ENCODE measurements at regions not wholly inside any gene's neighbourhood (a gene's known extent, or its start where the extent isn't known, plus 50 kb on each side); places are given as distances from the start of the nearest gene placed in this dataset.

- no peak for TF ChIP-seq GLMP (CRISPR knock-in tag; IDR thresholded peaks at IDR 0.05; ENCODE audit: borderline replicate concordance)
- no peak for TF ChIP-seq MIXL1 (CRISPR knock-in tag; IDR thresholded peaks at IDR 0.05)
Measured at GRCh38 chr1:55888685-55889317, 673.6 kb upstream of the USP24 start (continued).

DNA sequence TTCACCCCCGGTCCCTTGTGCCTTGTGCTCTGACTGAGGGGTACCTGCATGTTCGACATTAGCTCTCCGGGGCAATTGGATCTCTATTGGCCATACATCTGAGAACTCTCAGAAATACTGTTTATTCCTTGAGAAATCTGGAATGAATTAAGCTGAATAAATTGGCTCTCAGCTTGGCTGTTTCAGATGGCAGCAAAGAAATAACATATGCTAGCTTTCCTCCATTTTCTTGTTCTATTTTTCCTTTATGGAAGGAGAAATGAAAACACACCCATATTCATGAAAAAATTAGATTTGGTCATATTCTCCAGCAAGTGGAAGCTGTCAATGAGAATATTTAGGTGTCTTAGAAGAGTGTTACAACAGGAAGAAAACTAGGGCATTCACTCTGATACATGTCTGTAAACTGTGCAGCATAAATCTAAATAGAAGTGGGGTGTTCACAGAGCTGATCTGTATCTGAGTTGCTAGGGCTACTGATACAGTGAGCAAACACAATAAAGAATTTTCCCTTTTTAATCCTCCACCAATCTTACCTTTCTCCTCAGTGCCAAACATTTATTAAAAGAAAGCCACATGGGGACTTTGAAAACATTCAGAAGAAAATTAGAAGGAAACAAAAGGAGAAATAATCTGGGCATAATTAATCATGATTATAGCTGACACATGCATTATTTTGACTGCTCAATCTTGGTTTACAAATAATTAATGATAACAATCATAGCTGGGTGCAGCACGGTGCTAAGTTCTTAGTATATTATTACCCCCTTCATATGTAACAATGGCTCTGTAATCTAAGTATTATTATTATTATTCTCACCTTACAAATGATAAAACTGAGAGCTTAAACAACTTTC lies 671.9 kb upstream of the USP24 start:
- intact Hi-C loops (cut with micrococcal nuclease; ENCODE audit: unreplicated experiment), result no loop called here
- Histone ChIP-seq H3K27ac (ENCODE audit: extremely low read length, insufficient read depth, low read length) (no peak overlapping the region), H2AFZ (ENCODE audit: low read length) (no peak overlapping the region), H3K79me2 (ENCODE audit: insufficient read depth, low read length) (no peaks in the 10 kb centered on the region), H3K9ac (ENCODE audit: insufficient read depth, low read depth, low read length) (no peak overlapping the region), H3K27me3 (ENCODE audit: control insufficient read depth in 1 of 2, insufficient read depth in 2 of 2, low read length in 2 of 2) (no peaks in the 10 kb centered on the region; a peak in 1 of 5 replicates), H4K20me1 (ENCODE audit: insufficient read depth, low read length) (no peaks in the 10 kb centered on the region), H3K4me1 (ENCODE audit: insufficient read depth, low read length) (no peaks in the 10 kb centered on the region), H3K4me3 (replicated peaks in 1 of 3; ENCODE audit: insufficient read depth in 1 of 3, low read depth in 2 of 3, low read length in 3 of 3) (no peak overlapping the region), H3K4me2 (ENCODE audit: low read depth, low read length) (no peak overlapping the region), H3K36me3 (replicated peaks in 1 of 2; ENCODE audit: control insufficient read depth in 1 of 2, insufficient read depth in 2 of 2, low read length in 2 of 2) (no peaks in the 10 kb centered on the region), H3K9me3 (ENCODE audit: low read length) (no peaks in the 10 kb centered on the region)
- in situ Hi-C loops (cut with HindIII; ENCODE audit: extremely low pct_ligation_motif_present, low pct_unique_long_range_greater_than_20kb), result loop anchor here (25.0 kb wide), 1 partner anchor 400 kb away; no protein-coding TSS in a partner anchor
- ATAC-seq, result no peak
- ChIA-PET CTCF (ENCODE audit: low intra/inter-chr PET ratio, low total read pairs) (no interaction called here), POLR2A (no interaction called here)
- no peak for DNase-seq (ENCODE audit: low spot score)
- BruUV-seq (replicated peaks), result no TSS peak
- FAIRE-seq, result no peak
- WGBS (ENCODE audit: low lambda C conversion rate), result 0% methylated on average over 3 of the region's 4 CpGs
- no peak for TF ChIP-seq NR2F1 (CRISPR knock-in tag; IDR thresholded peaks at IDR 0.05)
- TF ChIP-seq, protein P1, sequence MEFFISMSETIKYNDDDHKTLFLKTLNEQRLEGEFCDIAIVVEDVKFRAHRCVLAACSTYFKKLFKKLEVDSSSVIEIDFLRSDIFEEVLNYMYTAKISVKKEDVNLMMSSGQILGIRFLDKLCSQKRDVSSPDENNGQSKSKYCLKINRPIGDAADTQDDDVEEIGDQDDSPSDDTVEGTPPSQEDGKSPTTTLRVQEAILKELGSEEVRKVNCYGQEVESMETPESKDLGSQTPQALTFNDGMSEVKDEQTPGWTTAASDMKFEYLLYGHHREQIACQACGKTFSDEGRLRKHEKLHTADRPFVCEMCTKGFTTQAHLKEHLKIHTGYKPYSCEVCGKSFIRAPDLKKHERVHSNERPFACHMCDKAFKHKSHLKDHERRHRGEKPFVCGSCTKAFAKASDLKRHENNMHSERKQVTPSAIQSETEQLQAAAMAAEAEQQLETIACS (CRISPR knock-in tag; IDR thresholded peaks at IDR 0.05), result no peak
- peak; percentile 57 to 83; a peak in 3 of 4 replicates for TF ChIP-seq MAFK (conservative IDR thresholded peaks at IDR 0.05 in 1 of 2, IDR thresholded peaks at IDR 0.05 in 1 of 2; ENCODE audit: low read length in 2 of 2)
- TF ChIP-seq, protein P2, sequence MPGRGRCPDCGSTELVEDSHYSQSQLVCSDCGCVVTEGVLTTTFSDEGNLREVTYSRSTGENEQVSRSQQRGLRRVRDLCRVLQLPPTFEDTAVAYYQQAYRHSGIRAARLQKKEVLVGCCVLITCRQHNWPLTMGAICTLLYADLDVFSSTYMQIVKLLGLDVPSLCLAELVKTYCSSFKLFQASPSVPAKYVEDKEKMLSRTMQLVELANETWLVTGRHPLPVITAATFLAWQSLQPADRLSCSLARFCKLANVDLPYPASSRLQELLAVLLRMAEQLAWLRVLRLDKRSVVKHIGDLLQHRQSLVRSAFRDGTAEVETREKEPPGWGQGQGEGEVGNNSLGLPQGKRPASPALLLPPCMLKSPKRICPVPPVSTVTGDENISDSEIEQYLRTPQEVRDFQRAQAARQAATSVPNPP (CRISPR knock-in tag; IDR thresholded peaks at IDR 0.05), result no peak
- peak; percentile 73 for TF ChIP-seq MAFF (IDR thresholded peaks at IDR 0.05; ENCODE audit: low read depth, low read length)
- TF ChIP-seq ONECUT2 (CRISPR knock-in tag; IDR thresholded peaks at IDR 0.05), result no peak
- TF ChIP-seq ARID4A (CRISPR knock-in tag; IDR thresholded peaks at IDR 0.05; ENCODE audit: borderline replicate concordance), result no peak
- TF ChIP-seq KDM2A (CRISPR knock-in tag; IDR thresholded peaks at IDR 0.05; ENCODE audit: borderline replicate concordance, low read depth), result no peak
- TF ChIP-seq ZNF292 (CRISPR knock-in tag; IDR thresholded peaks at IDR 0.05; ENCODE audit: borderline replicate concordance, low read depth), result no peak
